NCI-H1436 (cell line): ENCODE measurements at regions not wholly inside any gene's neighbourhood (a gene's known extent, or its start where the extent isn't known, plus 50 kb on each side); places are given as distances from the start of the nearest gene placed in this dataset.
"Not testable (repeated sequence)": the region's sequence is repeated elsewhere in the genome, so short reads cannot be mapped to it uniquely, and the experiment has no call there.

Source experiments
- DNase-seq: peaks from one replicate; lab custom pipeline; 2025; lab: John Stamatoyannopoulos, UW

- no peak for DNase-seq
Observed at GRCh38 chr7:67301667-67302066, 305.0 kb downstream of the TYW1 start.

- DNase-seq, result peak; percentile 98
Observed at GRCh38 chr7:67302113-67303039, 305.7 kb downstream of the TYW1 start.

GRCh38 chr7:67304846-67305245, 308.2 kb downstream of the TYW1 start:
- not testable (repeated sequence) for DNase-seq

GRCh38 chr7:67306331-67306730, 309.7 kb downstream of the TYW1 start:
- DNase-seq, result no peak

GRCh38 chr7:67309764-67310549, 313.3 kb downstream of the TYW1 start:
- DNase-seq, result no peak

- DNase-seq, result no peak
Observed at GRCh38 chr7:67311901-67312300, 315.3 kb downstream of the TYW1 start.

- no peak for DNase-seq
Observed at GRCh38 chr7:67313213-67313612, 316.6 kb downstream of the TYW1 start.

- not testable (repeated sequence) for DNase-seq
Observed at GRCh38 chr7:67316902-67317301, 320.3 kb downstream of the TYW1 start.

GRCh38 chr7:67328257-67328656, 331.6 kb downstream of the TYW1 start:
- not testable (repeated sequence) for DNase-seq

GRCh38 chr7:67335165-67335564, 338.5 kb downstream of the TYW1 start:
- DNase-seq, result not testable (repeated sequence)

GRCh38 chr7:67335663-67336062, 339.0 kb downstream of the TYW1 start:
- not testable (repeated sequence) for DNase-seq

GRCh38 chr7:67338545-67338944, 341.9 kb downstream of the TYW1 start:
- not testable (repeated sequence) for DNase-seq

- DNase-seq, result no peak
Observed at GRCh38 chr7:67341153-67341768, 344.6 kb downstream of the TYW1 start.

- DNase-seq, result no peak
Observed at GRCh38 chr7:67343114-67343513, 346.5 kb downstream of the TYW1 start.

GRCh38 chr7:67343572-67343971, 346.9 kb downstream of the TYW1 start:
- no peak for DNase-seq

GRCh38 chr7:67344481-67345193, 348.0 kb downstream of the TYW1 start:
- DNase-seq, result no peak

GRCh38 chr7:67346126-67346525, 349.5 kb downstream of the TYW1 start:
- DNase-seq, result no peak

- no peak for DNase-seq
Observed at GRCh38 chr7:67346876-67347275, 350.2 kb downstream of the TYW1 start.

GRCh38 chr7:67348171-67348570, 351.5 kb downstream of the TYW1 start:
- DNase-seq, result no peak

GRCh38 chr7:67357653-67358052, 361.0 kb downstream of the TYW1 start:
- DNase-seq, result not testable (repeated sequence)

- DNase-seq, result not testable (repeated sequence)
Observed at GRCh38 chr7:67358316-67358715, 361.7 kb downstream of the TYW1 start.

GRCh38 chr7:67358738-67359137, 362.1 kb downstream of the TYW1 start:
- DNase-seq, result not testable (repeated sequence)
